A673 (cell line): ENCODE measurements at regions not wholly inside any gene's neighbourhood (a gene's known extent, or its start where the extent isn't known, plus 50 kb on each side); places are given as distances from the start of the nearest gene placed in this dataset.

ENCODE experiments used
- BruUV-seq: library from RNA; stranded (reverse); fragments of 400-500 nt; replicated peaks from 2 replicates; lab custom pipeline; 2021; lab: Mats Ljungman, UMichigan
- CTCF ChIA-PET: fragments of 300-600 bp; sonication (Branson Sonifier 250); formaldehyde crosslinking; loops from one replicate; lab custom pipeline; 2022; ENCODE audit warnings: antibody characterized with exemption; lab: Charles Lee
- POLR2A ChIA-PET: fragments of 300-600 bp; sonication (Branson Sonifier 250); formaldehyde crosslinking; loops from one replicate; lab custom pipeline; 2022; ENCODE audit warnings: antibody characterized with exemption; ENCODE audit not compliant: low non-redundant PET; lab: Charles Lee
- DNase-seq: peaks from one replicate; pipeline ENCODE4 v3.0.0-alpha.2; 2015; ENCODE audit warnings: low spot score
- H3K27ac ChIP-seq: fragments of 200-600 bp; sonication (generic); 2 replicates; pipeline ENCODE4 v1.5.1; 2016; ENCODE audit warnings: mixed run types, low read depth, mild to moderate bottlenecking, mixed read lengths, antibody characterized with exemption, low read length; ENCODE audit not compliant: poor library complexity, severe bottlenecking
- H3K27me3 ChIP-seq: fragments of 200-600 bp; sonication (generic); replicated peaks from 2 replicates; pipeline ENCODE4 v1.6.1; 2017; ENCODE audit warnings: mixed run types, low read depth, mild to moderate bottlenecking, mixed read lengths, antibody characterized with exemption, low read length; ENCODE audit not compliant: insufficient read depth, poor library complexity
- H3K36me3 ChIP-seq: fragments of 200-600 bp; sonication (generic); 2 replicates; pipeline ENCODE4 v1.6.1; 2016; ENCODE audit warnings: mixed run types, mild to moderate bottlenecking, mixed read lengths, antibody characterized with exemption, low read length; ENCODE audit not compliant: insufficient read depth, poor library complexity, severe bottlenecking
- H3K4me1 ChIP-seq: fragments of 200-600 bp; sonication (generic); 2 replicates; pipeline ENCODE4 v1.6.1; 2017; ENCODE audit warnings: mixed run types, mild to moderate bottlenecking, mixed read lengths, antibody characterized with exemption, low read length; ENCODE audit not compliant: insufficient read depth, poor library complexity, severe bottlenecking
- H3K4me3 ChIP-seq: fragments of 200-600 bp; sonication (generic); 2 replicates; pipeline ENCODE4 v1.5.1; 2016; ENCODE audit warnings: low read depth, mixed run types, mild to moderate bottlenecking, mixed read lengths, low read length; ENCODE audit not compliant: poor library complexity, severe bottlenecking
- H3K9me3 ChIP-seq: fragments of 200-600 bp; sonication (generic); 2 replicates; pipeline ENCODE4 v1.6.1; 2016; ENCODE audit warnings: mixed run types, low read depth, mild to moderate bottlenecking, mixed read lengths, antibody characterized with exemption, low read length; ENCODE audit not compliant: poor library complexity, severe bottlenecking
- EZH2 ChIP-seq: fragments of 200-600 bp; sonication (generic); IDR thresholded peaks from 2 replicates; pipeline ENCODE4 v1.6.1; 2017; ENCODE audit warnings: borderline replicate concordance, low read depth, mild to moderate bottlenecking, mixed read lengths, antibody characterized with exemption, low read length; ENCODE audit not compliant: poor library complexity, severe bottlenecking
- intact Hi-C: fragments of 100-400 bp; cut with micrococcal nuclease; formaldehyde crosslinking; loops from one replicate; pipeline ENCODE4 v1.10.0; 2022; ENCODE audit not compliant: unreplicated experiment
- TF ChIP-seq, protein P1 (sequence below): fragments of 300-800, 200-600 bp; sonication (generic); conservative IDR thresholded peaks from 2 replicates; pipeline ENCODE4 v1.5.1; 2017; ENCODE audit warnings: low read depth, mild to moderate bottlenecking, antibody characterized with exemption, low read length, moderate library complexity, mixed read lengths

DNA sequence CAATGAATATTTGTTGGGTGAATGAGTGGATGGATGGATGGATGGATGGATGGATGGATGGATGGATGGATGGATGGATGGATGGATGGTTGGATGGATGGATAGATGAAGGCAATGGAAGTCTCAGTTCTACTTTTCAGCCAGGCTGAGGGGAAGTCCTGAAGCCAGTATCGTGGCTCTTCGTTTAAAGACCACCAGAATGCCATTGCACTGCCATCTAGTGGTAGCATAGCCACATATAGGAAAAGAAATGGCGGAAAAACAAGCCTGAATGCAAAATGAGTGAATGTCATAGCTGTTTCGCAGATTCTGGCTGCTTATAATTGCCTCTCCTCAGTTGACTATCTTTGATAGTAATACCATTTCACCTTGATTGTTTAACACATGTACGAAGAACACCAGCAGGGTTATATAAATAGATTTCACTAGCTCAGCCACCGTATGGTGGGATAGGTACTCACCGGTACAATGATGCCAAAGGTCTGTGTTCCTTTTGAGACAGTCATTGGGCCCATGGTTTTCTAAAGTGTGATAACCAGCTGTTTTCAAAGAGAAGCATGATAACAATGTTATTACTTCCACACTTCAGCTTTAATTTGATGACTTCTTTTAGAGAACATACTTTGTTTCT, 62.3 kb upstream of the GREB1L start:
- no peaks in the 10 kb centered on the region for H3K9me3 ChIP-seq
- no peaks in the 10 kb centered on the region for H3K36me3 ChIP-seq
- POLR2A ChIA-PET = no interaction called here
- no peaks in the 10 kb centered on the region for H3K27me3 ChIP-seq
- intact Hi-C loops = loop anchor here (5.0 kb wide), 1 partner anchor 207 kb away; no protein-coding TSS in a partner anchor
- DNase-seq = peak; percentile 74
- no TSS peak for BruUV-seq
- H3K4me3 ChIP-seq = no peak overlapping the region
- H3K27ac ChIP-seq = no peak overlapping the region
- CTCF ChIA-PET = no interaction called here
- TF ChIP-seq, protein P1, sequence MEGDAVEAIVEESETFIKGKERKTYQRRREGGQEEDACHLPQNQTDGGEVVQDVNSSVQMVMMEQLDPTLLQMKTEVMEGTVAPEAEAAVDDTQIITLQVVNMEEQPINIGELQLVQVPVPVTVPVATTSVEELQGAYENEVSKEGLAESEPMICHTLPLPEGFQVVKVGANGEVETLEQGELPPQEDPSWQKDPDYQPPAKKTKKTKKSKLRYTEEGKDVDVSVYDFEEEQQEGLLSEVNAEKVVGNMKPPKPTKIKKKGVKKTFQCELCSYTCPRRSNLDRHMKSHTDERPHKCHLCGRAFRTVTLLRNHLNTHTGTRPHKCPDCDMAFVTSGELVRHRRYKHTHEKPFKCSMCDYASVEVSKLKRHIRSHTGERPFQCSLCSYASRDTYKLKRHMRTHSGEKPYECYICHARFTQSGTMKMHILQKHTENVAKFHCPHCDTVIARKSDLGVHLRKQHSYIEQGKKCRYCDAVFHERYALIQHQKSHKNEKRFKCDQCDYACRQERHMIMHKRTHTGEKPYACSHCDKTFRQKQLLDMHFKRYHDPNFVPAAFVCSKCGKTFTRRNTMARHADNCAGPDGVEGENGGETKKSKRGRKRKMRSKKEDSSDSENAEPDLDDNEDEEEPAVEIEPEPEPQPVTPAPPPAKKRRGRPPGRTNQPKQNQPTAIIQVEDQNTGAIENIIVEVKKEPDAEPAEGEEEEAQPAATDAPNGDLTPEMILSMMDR = peak; percentile 79
- TF ChIP-seq EZH2 = no peak
- H3K4me1 ChIP-seq = no peaks in the 10 kb centered on the region

DNA sequence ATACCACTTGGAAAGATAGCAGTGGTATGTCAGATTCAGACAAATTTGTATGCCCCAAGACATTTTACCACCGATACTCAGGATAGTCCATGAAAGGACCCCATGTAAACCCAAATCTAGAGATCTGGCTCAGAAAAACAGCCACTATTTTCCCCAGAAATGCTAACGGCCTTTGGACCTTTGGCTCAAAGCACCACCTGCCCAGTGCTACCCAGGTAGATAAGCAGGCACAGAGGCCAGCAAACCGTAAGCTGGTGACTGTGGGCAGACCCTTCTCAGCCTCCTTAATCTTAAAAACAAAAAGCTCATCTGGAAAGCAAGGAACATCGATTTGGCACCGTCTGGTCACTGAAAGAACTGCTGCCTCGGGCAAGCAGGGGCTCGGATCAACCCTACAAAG, 61.4 kb upstream of the GREB1L start:
- Histone ChIP-seq H3K27me3 (no peaks in the 10 kb centered on the region), H3K36me3 (no peaks in the 10 kb centered on the region), H3K9me3 (no peaks in the 10 kb centered on the region), H3K27ac (no peak overlapping the region), H3K4me3 (no peak overlapping the region), H3K4me1 (no peaks in the 10 kb centered on the region)
- intact Hi-C loops = no loop called here
- DNase-seq = no peak
- BruUV-seq = no TSS peak
- TF ChIP-seq, protein P1 = no peak
- TF ChIP-seq EZH2 = no peak
- ChIA-PET CTCF (no interaction called here), POLR2A (no interaction called here)

DNA sequence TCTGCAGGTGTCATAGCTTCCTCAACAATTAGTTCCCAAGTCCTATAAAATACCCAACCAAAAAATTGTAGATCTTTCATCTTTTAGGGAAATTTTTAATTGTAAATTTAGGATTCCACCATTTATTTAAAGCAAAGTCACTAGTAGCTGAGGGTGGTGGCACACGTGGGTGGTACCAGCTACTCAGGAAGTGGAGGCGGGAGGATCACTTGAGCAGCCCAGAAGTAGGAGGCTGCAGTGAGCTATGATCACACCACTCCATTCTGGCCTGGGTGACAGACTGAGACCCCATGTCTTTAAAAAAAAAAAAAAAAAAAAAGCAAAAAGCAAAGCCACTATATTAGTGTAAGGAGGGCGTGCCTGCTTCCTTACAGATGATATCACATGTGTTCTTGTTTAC, 60.3 kb upstream of the GREB1L start:
- DNase-seq = no peak
- no peaks in the 10 kb centered on the region for H3K36me3 ChIP-seq
- no peak overlapping the region for H3K4me3 ChIP-seq
- H3K27me3 ChIP-seq = no peaks in the 10 kb centered on the region
- ChIA-PET CTCF (interaction anchor here (0.7 kb wide), 1 partner anchor 14 kb away, joined by 13 read pairs; no protein-coding TSS in a partner anchor), POLR2A (no interaction called here)
- H3K27ac ChIP-seq = no peak overlapping the region
- no peaks in the 10 kb centered on the region for H3K9me3 ChIP-seq
- TF ChIP-seq EZH2 = no peak
- TF ChIP-seq, protein P1 = no peak
- H3K4me1 ChIP-seq = no peaks in the 10 kb centered on the region
- BruUV-seq = no TSS peak
- intact Hi-C loops = no loop called here
